Upper lobe of left lung (tissue), 6 donors: ENCODE measurements at regions not wholly inside any gene's neighbourhood (a gene's known extent, or its start where the extent isn't known, plus 50 kb on each side); places are given as distances from the start of the nearest gene placed in this dataset.
A peak's percentile ranks its signal among the peaks of the same experiment; 100 is the strongest.

ENCODE experiments used
- ATAC-seq, 2 donors: fragments of 200-7000 bp; cut with Tn5 transposase; one replicate each; pipeline ENCODE4 v1.9.1; 2022; ENCODE audit warnings: mild to moderate bottlenecking in 2 of 2, moderate library complexity in 2 of 2; ENCODE audit not compliant: low FRiP score in 2 of 2
- DNase-seq, 2 donors: peaks; one replicate each; pipeline ENCODE4 v3.0.0-alpha.2; 2019 to 2020
- H3K27ac ChIP-seq, 4 donors: fragments of 200-600 bp; sonication (generic); one replicate each; pipeline ENCODE4 v1.5.1; 2016 to 2019
- H3K27me3 ChIP-seq, 4 donors: fragments of 200-600 bp; sonication (generic); one replicate each; pipeline ENCODE4 v1.5.1; 2017 to 2019
- H3K36me3 ChIP-seq, 4 donors: fragments of 200-600 bp; sonication (generic); one replicate each; pipeline ENCODE4 v1.5.1; 2016 to 2019
- H3K4me1 ChIP-seq, 4 donors: fragments of 200-600 bp; sonication (generic); one replicate each; pipeline ENCODE4 v1.5.1; 2018 to 2019
- H3K4me3 ChIP-seq, 4 donors: fragments of 200-600 bp; sonication (generic); one replicate each; pipeline ENCODE4 v1.5.1; 2017 to 2019; ENCODE audit warnings: mild to moderate bottlenecking in 2 of 4, moderate library complexity in 1 of 4
- H3K9me3 ChIP-seq, 4 donors: fragments of 200-600 bp; sonication (generic); one replicate each; pipeline ENCODE4 v1.5.1; 2018 to 2019
- EP300 ChIP-seq, 4 donors: sonication (generic); formaldehyde crosslinking; IDR thresholded peaks; one replicate each; pipeline ENCODE4 v1.5.1; 2017; ENCODE audit warnings: antibody characterized with exemption in 4 of 4, control low read depth in 2 of 4
- POLR2A ChIP-seq, 4 donors: fragments of 450-650 bp; IDR thresholded peaks; one replicate each; pipeline ENCODE4 v1.5.1; 2016 to 2017; ENCODE audit warnings: antibody characterized with exemption in 4 of 4, mild to moderate bottlenecking in 2 of 4
- POLR2AphosphoS5 ChIP-seq, 2 donors: sonication (generic); formaldehyde crosslinking; IDR thresholded peaks; one replicate each; pipeline ENCODE4 v1.5.1; 2017; ENCODE audit warnings: antibody characterized with exemption in 2 of 2
- WGBS, 2 donors: methylation state at CpG; one replicate each; pipeline ENCODE4 v1.1.5; 2017 to 2018; 5-methylcytosine and 5-hydroxymethylcytosine counted together
- TF ChIP-seq, protein P1 (sequence below), 6 experiments: fragments of 450-650 bp in 4 of 6; fragments of 200-600 bp in 2 of 6; sonication (generic) in 2 of 6; IDR thresholded peaks; one replicate each; pipeline ENCODE4 v1.5.1; 2016 to 2019; ENCODE audit warnings: antibody characterized with exemption in 6 of 6
- donor health status: DM: no; HTN: no; CAD: no; lungs with moderate emphysema.
- donor health status: DM: no; HTN: yes; CAD: no; lungs with severe emphysema.

DNA sequence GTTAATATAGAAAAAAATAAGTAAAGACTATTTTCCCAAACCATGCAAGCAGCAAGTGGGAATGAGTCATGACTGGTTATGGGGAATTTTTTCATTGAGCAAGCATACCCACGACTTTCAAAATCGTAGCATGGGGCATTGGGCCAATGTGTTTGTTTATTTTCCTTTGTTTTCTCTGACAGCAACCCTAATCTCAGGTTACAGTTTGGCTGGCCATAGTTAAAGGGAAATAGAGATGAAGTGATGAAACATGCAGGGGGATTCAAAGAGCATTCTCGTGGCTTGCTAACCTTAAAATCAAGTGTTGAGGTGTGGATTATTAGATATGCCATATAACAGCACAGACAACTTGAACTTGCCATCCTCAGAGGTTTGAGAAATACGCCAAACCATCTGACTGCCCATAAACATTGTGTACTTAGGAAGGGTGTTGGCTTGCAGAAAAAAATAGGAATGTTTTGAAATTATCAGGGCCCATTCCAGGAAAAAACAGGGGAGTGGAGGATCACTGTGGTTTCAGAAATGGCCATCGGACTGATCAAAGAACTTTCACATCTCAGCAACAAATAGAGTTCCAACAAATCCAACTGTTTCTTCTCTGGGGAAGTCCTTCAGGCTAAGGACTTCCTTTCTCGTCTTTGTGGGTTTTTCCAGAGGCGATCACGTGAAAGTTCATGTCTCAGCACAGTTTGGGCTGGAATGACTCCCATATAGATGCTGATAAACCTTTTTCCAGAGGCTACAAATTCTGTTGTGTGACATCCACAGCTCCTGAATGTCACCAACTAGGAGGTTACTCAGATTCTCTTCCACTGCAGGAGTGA is 259.1 kb downstream of the SYK start:
- Histone ChIP-seq H3K4me3 (no peak overlapping the region), H3K27me3 (no peaks in the 10 kb centered on the region), H3K9me3 (no peaks in the 10 kb centered on the region), H3K36me3 (no peaks in the 10 kb centered on the region), H3K4me1 (peaks cover 19 to 35% (median 30%) of the 10 kb centered on the region in 4 donors), H3K27ac (peak overlapping the region; percentile 53 to 80 (median 64))
- TF ChIP-seq POLR2AphosphoS5 (IDR thresholded peaks at IDR 0.05) = peak; percentile 62 to 73
- no peak for TF ChIP-seq POLR2A (IDR thresholded peaks at IDR 0.05)
- TF ChIP-seq EP300 (IDR thresholded peaks at IDR 0.05) = peak; percentile 25 to 72 (median 53)
- TF ChIP-seq, protein P1, sequence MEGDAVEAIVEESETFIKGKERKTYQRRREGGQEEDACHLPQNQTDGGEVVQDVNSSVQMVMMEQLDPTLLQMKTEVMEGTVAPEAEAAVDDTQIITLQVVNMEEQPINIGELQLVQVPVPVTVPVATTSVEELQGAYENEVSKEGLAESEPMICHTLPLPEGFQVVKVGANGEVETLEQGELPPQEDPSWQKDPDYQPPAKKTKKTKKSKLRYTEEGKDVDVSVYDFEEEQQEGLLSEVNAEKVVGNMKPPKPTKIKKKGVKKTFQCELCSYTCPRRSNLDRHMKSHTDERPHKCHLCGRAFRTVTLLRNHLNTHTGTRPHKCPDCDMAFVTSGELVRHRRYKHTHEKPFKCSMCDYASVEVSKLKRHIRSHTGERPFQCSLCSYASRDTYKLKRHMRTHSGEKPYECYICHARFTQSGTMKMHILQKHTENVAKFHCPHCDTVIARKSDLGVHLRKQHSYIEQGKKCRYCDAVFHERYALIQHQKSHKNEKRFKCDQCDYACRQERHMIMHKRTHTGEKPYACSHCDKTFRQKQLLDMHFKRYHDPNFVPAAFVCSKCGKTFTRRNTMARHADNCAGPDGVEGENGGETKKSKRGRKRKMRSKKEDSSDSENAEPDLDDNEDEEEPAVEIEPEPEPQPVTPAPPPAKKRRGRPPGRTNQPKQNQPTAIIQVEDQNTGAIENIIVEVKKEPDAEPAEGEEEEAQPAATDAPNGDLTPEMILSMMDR (IDR thresholded peaks at IDR 0.05) = no peak
- DNase-seq (peak in 1 of 2 donors; percentile 68), ATAC-seq (peak; percentile 52 to 80)
- 3 to 7% methylated on average over 8 of the region's 8 CpGs for WGBS, 2 donors

DNA sequence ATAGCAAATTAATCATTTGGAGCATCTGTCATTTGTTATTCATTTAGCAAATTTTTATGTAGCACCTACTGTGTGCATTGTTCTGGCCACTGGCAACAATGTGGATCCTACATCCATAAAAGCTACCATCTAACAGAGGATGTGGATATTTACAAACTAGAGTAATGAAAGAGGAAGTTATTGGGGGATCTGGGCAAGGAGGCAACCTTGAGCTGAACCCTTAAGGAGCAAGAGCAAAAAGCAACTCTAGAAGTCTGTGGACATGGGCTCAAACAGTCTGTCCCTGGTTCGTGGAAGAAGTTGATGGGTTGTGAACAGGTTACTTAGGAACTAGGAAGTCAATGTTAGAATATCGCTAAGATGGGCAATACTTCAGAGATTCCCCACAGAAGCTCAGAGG is 259.9 kb downstream of the SYK start:
- no peaks in the 10 kb centered on the region for H3K36me3 ChIP-seq
- TF ChIP-seq POLR2A (IDR thresholded peaks at IDR 0.05) (peak in 1 of 4 donors; percentile 8), EP300 (IDR thresholded peaks at IDR 0.05) (no peak)
- 86 to 92% methylated on average over 2 of the region's 2 CpGs for WGBS, 2 donors
- no peaks in the 10 kb centered on the region for H3K9me3 ChIP-seq
- peak overlapping the region; percentile 53 to 80 (median 64) for H3K27ac ChIP-seq
- H3K4me3 ChIP-seq = no peak overlapping the region
- peaks cover 19 to 35% (median 29%) of the 10 kb centered on the region in 4 donors for H3K4me1 ChIP-seq
- no peaks in the 10 kb centered on the region for H3K27me3 ChIP-seq
- no peak for DNase-seq
- ATAC-seq = no peak

DNA sequence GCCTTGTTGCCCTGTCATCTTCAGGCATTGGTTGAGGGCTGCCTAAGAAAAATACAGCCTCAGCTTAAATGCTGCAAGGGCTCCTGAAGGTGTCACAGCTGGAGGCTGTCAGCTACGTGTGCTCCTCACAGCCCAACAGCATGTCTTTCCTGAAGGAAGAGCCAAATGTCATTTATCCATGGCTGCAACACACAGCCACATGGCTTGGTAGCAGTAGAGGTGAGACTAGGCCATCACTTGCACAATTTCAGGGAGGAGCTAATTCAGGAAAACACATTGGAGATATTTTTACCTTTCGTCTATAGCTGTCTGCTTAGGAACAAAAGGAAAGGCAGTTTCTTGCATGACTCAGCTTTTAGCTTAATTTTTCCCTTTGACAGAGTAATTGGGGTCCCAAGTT is 260.7 kb downstream of the SYK start:
- H3K4me1 ChIP-seq = peaks cover 19 to 34% (median 28%) of the 10 kb centered on the region in 4 donors
- TF ChIP-seq, protein P1 (IDR thresholded peaks at IDR 0.05) = no peak
- peak in 1 of 2 donors; percentile 17 for TF ChIP-seq POLR2AphosphoS5 (IDR thresholded peaks at IDR 0.05)
- TF ChIP-seq EP300 (IDR thresholded peaks at IDR 0.05) = no peak
- TF ChIP-seq POLR2A (IDR thresholded peaks at IDR 0.05) = no peak
- no peaks in the 10 kb centered on the region for H3K27me3 ChIP-seq
- ATAC-seq = no peak
- H3K9me3 ChIP-seq = no peaks in the 10 kb centered on the region
- no peak for DNase-seq
- no peak overlapping the region for H3K4me3 ChIP-seq
- no peaks in the 10 kb centered on the region for H3K36me3 ChIP-seq
- WGBS, 2 donors = 79 to 81% methylated on average over 1 to 2 of the region's 2 CpGs
- peak overlapping the region in 1 of 4 donors; percentile 56 for H3K27ac ChIP-seq

DNA sequence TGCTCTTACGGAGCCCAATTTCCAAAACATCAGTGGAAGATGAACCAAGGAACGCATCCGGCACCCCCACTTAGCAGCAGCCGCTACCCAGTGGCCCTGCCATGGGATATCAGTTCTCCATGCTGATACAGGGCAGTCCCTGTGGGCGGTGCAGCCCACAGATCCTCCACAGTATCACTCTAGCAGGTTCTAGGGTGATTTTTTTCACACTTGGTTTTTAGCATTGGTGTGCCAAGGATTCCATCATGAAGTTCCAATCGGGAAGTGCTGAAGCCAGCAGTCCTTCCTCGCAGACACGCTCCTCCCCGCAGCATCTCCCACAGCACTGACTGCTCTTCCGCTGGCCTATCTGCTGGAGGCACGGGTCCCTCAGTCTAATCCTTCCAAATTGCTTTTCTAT is 261.9 kb downstream of the SYK start:
- TF ChIP-seq POLR2AphosphoS5 (IDR thresholded peaks at IDR 0.05) (no peak), POLR2A (IDR thresholded peaks at IDR 0.05) (no peak), EP300 (IDR thresholded peaks at IDR 0.05) (no peak)
- TF ChIP-seq, protein P1 (IDR thresholded peaks at IDR 0.05) = no peak
- 93% methylated on average over 11 of the region's 11 CpGs for WGBS, 2 donors
- ATAC-seq = no peak

DNA sequence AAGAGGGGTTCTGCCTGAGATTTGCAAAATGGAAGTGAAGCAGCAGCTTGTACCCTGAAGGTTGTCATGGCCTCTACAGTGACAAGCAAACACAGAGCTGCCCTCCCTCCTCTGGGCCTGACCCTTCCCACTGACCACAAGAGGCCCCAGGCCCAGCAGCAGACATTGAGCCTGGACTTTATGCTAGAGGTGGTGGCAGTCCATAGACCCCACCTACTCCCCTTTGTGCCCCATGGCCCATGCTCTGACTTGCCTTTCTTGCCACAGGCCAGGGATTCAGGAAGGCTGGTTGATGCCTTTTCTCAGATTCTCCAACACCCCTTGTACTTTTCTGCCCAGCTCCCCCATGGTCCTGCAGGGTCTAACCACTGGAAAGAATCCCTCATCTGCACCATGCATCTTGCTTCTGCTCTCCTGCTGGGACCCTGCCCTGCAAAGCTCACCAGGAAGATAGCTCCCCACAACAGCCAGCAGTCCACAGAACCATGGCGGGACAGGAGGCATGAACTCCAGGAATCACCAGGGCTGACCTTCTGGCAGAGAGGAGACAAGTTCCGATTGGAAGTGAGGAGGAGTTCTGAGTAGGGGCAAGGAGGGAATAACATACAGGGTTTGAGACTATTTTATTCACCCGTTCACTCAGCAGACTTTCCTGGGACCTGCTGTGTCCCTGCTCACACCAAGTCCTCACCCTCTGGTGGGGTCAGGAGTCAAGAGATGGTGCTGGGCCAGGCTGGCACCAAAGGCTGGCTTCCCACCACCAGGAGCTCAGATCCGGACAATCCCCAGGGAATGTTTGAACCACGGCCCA is 263.8 kb downstream of the SYK start:
- Histone ChIP-seq H3K27me3 (no peaks in the 10 kb centered on the region), H3K4me1 (peaks cover 10 to 18% (median 16%) of the 10 kb centered on the region in 4 donors), H3K27ac (no peak overlapping the region), H3K4me3 (no peak overlapping the region), H3K9me3 (no peaks in the 10 kb centered on the region), H3K36me3 (no peaks in the 10 kb centered on the region)
- no peak for DNase-seq
- ATAC-seq = no peak
- TF ChIP-seq, protein P1 (IDR thresholded peaks at IDR 0.05) = no peak
- TF ChIP-seq EP300 (IDR thresholded peaks at IDR 0.05) = no peak
- TF ChIP-seq POLR2A (IDR thresholded peaks at IDR 0.05) = no peak
- 95 to 96% methylated on average over 3 to 5 of the region's 5 CpGs for WGBS, 2 donors

More for the DNA sequence above, 261.9 kb downstream of the SYK start:
- DNase-seq = no peak
- H3K27me3 ChIP-seq = no peaks in the 10 kb centered on the region
- H3K27ac ChIP-seq = no peak overlapping the region
- H3K4me3 ChIP-seq = no peak overlapping the region
- no peaks in the 10 kb centered on the region for H3K9me3 ChIP-seq
- H3K36me3 ChIP-seq = no peaks in the 10 kb centered on the region
- peaks cover 19 to 33% (median 26%) of the 10 kb centered on the region in 4 donors for H3K4me1 ChIP-seq
